NOMO-1 treated with DMSO at 0.1 percent for 48 hours (cell line): ENCODE measurements at regions not wholly inside any gene's neighbourhood (a gene's known extent, or its start where the extent isn't known, plus 50 kb on each side); places are given as distances from the start of the nearest gene placed in this dataset.
"Not testable (repeated sequence)": the region's sequence is repeated elsewhere in the genome, so short reads cannot be mapped to it uniquely, and the experiment has no call there.

ENCODE experiments used
- DNase-seq: peaks from one replicate; lab custom pipeline; 2025; ENCODE audit not compliant: unreplicated experiment; lab: John Stamatoyannopoulos, UW

DNA sequence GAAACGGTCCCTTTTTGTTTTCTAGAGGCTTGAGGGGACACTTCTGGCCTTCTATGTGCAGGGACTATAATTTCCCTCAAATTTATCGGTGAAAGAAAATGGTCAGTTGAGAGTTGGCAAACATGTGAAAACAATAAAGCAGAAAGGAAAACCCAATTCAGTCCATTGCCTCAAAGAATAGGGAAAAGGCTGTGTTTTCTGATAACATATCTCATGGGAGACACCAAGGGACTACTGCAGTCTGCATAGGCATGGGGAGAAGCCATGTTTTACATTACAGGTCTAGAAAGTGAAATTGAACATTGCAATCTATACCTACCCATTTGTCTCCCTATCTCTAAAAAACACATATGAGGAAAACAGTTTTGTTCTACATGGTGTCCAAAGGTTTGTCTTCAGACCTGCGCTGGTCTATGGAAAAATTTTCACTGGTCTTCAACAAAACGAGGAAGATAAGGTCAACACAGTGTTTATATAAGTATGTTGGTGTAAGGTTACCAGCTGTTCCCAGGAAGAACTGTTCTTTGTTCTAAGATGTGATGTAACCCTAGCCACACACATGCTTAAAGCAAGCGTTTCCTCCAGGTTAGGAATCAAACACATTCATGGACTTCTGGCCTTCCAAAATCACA is 179.7 kb downstream of the MREG start:
- no peak for DNase-seq

DNA sequence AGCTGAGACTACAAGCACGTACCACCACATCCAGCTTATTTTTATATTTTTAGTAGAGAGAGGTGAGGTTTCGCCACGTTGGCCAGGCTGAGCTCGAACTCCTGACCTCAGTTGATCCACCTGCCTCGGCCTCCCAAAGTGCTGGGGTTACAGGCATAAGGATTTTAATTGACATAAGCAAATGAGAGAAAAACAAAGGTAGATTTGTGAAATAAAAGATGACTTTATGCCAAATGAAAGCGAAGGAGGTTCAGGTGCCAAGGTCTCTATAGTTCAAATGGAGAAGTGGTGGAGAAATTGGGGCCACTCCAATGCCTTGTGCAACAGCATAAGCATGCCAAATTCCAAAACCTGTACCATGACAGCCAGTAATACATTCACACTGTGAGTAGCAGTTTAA is 180.6 kb downstream of the MREG start:
- DNase-seq = peak; percentile 56

DNA sequence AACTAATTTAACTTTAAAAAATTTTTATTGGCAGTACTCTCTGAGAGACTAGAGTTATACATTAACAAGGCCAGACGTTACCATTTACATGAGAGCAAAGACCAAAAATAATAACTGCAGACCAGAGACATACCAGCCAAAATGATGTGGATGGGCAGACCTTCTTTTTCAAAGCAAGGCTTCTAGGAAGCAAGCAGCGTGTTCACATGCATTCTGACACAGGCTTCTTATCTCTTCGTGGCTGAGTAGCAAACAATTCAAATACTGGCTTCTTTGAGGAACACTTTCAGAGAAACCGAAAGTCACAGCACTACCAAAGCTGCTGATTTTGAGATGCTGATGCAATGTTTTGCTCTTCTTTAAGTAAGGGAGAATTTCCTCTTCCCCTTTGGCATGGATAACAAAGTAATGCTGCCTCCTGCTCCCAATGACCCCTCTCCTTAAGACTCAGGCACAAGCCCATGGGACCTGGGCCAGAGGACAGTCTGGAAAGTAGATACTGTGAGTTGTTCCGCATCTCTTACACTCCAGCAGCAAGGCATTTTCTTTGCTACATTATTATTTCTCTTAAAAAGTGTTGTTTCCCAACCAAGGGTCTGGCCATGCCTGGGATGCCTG is 181.9 kb downstream of the MREG start:
- peak; percentile 73 for DNase-seq

DNA sequence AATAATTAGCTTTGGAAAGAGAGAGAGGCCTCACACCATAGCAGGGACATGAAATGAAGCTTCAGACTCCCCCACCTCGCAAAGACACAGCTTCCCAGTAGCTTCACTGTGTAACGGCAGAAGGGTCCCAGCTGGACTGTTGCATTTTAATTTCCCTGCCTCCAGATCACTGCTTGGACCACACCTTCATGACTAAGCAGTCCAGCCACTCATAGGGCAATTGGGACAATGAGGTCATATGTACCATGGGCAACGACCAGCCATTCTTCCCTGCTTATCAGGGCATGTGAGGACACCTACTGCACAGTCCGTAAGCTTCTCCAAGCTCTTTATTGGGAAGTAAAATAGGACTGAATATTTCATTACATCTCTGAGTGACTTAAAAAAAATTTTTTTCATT is 183.0 kb downstream of the MREG start:
- no peak for DNase-seq

DNA sequence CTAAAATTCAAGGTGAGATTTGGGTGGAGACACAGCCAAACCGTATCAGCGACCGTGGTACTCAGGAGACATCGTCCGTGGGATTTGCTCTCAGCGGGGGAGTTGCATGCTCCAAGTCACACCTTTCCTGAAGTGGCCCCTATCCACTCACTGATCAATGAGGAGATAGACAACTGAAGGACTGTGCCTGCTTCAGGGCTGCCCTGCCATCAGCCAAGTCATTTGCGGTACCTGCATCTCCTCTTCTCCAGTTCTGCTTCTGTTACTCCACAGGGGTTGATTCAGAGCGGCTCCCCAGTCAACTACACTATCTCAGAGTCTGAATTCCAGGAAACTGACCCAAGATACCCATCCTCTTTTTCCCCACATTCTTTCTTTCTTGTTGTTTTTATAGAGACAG is 184.1 kb downstream of the MREG start:
- no peak for DNase-seq

DNA sequence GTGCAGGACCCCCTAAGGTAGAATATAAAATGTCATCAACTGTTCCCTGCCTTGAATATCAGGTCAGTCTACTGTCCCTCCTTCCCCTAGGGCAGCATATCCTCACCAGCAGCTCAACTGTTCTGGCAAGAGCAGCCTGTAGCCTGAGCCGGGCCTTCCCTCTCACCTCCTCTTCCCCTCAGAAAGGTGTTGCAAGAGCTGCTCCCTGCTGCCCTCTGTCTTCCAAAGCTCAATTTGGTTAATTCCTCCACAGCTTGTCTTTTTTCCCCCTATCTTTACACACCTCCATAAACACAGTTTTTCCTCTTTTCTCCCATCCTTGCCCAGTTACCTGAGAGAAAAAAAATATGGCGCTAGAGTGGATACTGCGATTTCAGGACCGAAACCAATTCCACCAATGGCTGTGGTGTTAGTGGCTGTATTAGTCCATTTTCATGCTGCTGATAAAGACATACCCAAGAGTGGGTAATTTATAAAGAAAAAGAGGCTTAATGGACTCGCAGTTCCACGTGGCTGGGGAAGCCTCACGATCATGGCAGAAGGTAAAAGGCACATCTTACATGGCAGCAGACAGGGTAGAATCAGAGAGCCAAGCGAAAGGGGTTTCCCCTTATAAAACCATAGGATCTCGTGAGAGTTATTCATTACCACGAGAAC is 184.7 kb downstream of the MREG start:
- DNase-seq = peak; percentile 80

DNA sequence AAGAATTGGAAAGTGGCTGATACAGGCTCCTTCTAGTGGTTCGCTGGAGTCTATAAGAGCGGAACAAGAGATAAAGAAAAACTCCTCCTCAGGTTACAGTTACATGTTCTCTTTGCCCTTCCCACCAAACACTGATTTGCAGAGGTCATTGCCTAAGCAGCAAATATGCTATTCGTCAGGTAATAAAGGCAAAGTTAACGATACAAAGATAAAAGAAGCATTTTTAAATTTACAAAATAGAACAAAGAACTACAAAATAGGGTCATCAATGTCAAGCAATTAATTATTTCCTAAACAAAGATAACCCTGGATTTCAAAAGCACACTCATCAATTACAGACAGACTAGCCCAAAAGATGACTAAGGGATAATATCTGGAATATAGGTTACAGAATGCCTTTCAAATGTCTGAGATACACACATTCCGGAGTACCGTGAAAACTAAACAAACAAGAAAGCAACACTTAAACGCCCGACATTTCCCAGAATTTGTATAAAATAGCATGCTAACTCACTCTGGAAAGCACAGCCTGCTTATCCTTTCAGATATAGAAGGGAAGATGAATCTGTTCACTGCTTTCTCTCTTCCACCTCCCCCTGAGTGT is 186.4 kb downstream of the MREG start:
- no peak for DNase-seq

DNA sequence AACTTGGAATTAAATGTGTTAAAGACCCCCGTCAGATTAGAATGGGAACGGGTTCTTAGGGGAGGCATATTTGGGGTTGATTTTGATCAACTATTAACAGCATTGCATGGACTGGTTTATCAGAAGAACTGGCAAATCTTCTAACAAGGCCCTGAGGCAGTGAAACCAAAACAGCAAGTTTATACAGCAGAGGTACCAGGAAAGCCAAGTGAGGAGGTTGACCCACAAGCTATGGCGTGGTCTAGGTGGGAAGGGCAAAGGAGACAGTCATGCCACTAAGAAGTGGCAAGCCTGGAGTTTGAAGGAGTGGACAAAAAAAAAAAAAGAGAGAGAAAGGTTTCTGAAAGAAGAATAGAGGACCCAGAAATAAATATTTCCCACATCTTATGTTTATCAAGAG is 187.0 kb downstream of the MREG start:
- no peak for DNase-seq

DNA sequence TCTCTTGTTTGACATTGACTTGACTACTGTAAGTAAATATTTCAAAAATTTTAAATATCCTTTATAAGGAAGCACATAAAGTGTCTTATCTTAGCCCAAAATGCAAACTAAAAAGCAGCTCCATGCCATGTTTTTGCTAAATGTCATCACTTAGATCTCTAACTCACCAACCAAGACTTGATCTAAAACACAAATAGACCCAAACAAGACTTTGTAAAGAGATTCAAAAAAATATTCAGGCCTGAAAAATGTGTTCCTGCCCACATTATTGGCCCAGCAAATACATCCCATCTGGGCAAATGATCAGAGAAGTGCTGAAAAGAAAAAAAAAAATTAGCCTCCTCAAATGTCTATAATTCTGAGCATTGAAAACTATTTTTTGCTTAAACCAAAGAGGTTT is 187.6 kb downstream of the MREG start:
- DNase-seq = no peak

DNA sequence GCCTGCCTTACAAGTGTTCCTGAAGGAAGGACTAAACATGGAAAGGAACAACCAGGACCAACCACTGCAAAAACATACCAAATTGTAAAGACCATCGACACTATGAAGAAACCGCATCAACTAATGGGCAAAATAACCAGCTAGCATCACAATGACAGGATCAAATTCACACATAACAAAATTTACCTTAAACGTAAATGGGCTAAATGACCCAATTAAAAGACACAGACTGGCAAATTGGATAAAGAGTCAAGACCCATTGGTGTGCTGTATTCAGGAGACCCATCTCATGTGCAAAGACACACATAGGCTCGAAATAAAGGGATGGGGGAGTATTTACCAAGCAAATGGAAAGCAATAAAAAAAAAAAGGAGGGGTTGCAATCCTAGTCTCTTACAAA is 192.1 kb downstream of the MREG start:
- not testable (repeated sequence) for DNase-seq

DNA sequence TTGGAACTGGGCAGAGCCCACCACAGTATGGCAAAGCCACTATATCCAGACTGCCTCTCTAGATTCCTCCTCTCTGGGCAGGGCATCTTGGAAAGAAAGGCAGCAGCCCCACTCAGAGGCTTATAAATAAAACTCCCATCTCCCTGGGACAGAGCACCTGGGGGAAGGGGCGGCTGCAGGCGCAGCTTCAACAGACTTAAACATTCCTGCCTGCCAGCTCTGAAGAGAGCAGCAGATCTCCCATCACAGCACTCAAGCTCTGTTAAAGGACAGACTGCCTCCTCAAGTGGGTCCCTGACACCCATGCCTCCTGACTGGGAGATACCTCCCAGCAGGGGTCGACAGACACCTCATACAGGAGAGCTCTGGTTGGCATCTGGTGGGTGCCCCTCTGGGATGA is 193.6 kb downstream of the MREG start:
- not testable (repeated sequence) for DNase-seq

DNA sequence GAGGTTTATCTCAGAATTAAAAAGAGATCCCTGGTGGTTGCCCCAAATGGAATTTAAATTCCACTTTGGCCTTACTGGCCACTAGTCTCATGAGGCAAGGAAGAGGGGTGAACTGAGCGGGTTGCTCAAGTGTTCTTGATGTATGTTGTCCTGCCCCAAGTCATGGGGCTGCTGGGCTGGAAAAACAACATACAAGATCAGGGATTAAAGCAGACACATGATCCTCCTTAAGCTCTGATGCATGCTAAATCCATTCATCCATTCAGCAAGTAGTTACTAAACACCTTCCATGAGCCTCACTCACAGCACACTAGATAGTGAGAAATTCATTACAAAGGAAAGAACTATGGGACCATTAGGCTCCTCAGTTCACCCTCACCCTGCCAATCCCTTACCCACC is 196.3 kb downstream of the MREG start:
- no peak for DNase-seq

DNA sequence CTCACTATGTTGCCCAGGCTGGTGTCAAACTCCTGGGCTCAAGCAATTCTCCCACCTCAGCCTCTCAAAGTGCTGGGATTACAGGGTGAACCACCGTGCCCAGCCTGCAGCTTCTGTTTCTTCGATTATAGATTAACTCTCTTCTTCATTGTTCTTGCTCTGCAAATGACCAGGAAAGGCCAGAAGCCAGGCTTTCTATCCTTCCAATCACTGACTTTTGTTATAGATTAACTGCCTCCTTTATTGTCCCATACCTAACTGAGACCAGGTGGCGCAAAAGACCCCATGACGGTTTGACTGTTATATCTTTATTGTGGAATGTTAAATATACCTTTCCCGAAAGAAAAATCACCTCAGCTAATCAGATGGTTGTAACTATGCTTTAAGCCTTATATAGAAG is 196.9 kb downstream of the MREG start:
- no peak for DNase-seq

DNA sequence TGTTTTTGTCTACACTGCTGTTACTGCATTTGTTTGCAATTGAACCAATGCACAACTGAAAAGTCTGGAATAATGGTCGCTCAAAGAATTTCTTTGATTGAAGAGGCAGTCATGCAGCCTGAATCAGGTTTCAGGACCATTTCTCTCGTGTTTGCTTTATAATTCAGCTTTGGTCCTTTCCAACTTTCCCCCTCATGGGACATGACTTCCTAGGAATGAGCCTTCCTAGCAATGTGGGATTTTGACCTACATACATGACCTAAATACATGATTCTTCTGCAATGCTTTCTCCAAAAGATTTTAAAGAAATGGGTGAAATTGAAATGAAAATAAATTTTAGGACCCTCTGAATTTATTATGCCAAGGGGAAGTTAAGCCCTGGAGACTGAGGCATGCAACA is 197.4 kb downstream of the MREG start:
- no peak for DNase-seq

DNA sequence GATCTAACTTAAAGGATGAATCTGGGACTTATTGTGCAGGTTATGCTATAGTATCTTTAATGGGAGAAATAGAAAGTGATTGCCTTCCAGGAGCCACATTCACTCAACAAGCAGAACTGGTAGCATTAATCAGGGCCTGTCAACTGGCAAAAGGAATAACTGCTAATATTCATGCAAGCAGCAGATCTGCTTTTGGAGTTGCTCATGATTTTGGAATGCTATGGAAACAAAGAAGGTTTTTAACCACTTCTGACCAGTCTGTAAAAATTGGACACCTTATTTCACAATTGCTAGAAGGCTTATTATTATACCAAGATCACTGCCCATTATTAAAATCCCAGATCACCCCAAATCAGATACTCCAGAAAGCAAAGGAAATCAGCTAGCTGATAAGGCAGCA is 200.4 kb downstream of the MREG start:
- no peak for DNase-seq

DNA sequence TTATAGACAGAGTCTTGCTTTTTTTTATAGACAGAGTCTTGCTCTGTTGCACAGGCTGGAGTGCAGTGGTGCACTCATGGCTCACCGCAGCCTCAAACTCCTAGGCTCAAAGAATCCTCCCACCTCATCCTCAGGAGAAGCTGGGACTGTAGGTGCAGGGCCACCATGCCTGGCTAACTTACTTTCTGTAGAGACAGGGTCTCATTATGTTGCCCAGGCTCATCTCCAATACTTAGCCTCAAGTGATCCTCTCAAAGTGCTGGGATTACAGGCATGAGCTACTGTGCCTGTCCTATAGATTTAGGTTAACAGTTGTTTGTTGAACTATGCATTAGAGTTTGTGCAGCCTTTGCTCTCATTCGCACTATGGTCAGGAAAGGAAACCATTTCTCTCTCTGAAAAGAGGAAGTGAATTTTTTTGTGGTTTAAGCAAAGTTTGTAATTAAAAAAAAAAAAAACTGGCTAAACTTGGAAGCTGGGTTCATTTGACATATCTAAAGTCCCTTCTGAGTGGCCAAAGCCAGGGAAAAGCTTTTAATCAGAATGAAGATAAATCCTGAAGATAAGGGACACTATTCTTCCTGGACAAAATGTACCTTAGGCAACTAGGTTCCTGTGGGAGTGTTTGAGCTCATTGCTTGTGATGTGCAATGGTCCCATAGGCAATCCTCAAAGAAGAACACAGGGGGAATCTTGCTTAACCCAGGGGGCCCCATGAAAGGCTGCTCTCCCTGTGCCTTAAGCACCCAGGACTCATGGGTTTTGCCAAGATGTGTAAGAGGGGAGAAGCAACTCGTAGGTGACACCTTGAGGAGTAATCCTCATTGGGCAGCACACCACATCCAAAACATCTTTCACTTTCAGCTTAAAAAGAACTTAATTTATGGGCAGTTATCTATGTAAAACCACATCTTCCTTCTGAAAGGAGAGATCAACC is 201.7 kb downstream of the MREG start:
- DNase-seq = peak; percentile 90

DNA sequence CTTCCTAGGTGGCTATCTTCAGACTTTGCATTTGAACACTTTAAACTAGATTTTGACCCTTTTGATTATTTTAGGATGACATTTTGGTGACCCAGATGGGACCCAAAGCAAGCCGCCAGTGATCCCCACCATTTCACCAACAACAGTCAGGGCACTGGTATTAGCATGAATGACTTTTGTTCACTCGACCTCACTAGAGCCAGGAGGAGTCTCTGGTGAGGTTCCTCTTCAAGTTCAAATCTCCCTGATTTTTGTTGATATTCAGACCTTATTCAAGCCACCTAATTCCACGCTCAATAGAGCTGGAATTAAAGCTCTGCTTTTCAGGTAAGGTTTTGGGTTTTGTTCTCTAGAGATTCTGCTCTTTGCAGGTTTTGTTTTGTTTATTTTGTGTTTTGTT is 202.3 kb downstream of the MREG start:
- DNase-seq = no peak

DNA sequence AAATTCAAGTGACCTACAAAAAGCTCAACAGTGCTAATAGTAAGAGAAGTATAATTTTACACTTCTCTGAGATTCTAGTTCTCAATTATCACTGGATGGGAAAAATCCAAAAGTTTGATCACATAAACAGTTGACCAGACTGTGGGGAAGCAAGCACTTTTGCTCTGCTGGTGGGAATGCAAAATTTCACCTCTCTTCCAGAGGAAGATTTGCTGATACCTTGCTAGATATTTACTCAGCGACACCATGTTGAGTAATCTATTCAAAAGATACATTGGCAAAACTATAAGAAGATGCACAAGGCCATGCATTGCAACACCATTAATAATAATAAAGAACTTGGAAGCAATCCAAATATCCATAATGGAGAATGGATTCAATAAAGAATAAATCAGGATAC is 204.4 kb downstream of the MREG start:
- DNase-seq = no peak

DNA sequence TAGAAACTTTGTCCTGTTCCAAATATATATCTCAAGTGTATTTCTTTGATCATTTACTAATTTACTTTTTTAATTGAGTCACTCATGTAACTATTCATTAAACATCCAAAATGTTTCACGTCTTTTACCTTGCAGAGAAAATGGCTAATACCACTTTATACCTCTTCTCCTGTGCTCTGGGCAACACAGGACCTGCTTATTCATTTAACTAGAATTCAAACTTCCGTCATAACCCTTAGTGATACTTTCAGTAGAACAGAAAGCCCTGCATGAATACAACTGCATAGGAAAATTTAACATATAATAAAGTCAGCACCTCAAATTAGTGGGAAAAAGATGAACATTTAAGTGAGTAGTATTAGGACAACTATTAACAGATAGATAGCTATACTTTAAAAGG is 205.2 kb downstream of the MREG start:
- DNase-seq = no peak

DNA sequence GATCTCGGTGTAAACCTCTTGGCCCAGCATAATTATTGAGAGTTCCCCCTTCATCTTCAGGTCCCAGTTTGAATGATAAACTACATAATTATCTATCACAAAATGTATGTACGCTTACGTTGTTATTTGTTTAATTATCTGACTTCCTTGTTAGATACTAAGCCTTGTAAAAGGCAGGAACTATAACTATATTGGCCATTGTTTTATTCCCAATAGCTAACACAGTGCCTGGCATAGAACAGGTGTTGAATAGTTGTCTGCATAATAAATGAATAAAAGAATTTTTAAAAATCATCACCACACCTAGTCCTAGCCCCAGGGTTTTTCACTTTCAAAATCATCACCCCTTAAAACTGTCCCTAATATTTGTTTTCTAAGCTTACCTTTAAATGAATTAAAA is 207.9 kb downstream of the MREG start:
- DNase-seq = no peak

DNA sequence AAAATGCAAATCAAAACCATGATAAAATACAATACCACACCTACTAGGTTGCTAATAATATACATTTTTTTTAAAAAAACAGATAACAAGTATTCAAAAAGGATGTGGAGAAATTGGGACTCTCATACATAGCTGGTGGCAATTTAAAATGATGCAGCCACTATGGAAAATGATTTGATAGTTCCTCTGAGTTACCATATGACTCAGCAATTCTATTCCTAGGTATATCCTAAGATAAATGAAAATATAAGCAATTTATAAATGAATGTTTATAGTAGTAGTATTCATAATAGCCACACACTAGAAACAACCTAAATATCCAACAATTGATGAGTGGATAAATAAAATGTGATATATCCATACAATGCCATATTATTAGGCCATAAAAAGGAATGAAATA is 210.2 kb downstream of the MREG start:
- DNase-seq = no peak
